Ramos (cell line): ENCODE measurements at regions not wholly inside any gene's neighbourhood (a gene's known extent, or its start where the extent isn't known, plus 50 kb on each side); places are given as distances from the start of the nearest gene placed in this dataset.
"Not testable (repeated sequence)": the region's sequence is repeated elsewhere in the genome, so short reads cannot be mapped to it uniquely, and the experiment has no call there.

Experiments used
- in situ Hi-C: fragments of 300-500 bp; cut with MboI; formaldehyde crosslinking; loops from one replicate; pipeline ENCODE4 v1.14.3; 2022; ENCODE audit warnings: low sequenced_read_pairs; ENCODE audit not compliant: unreplicated experiment

DNA sequence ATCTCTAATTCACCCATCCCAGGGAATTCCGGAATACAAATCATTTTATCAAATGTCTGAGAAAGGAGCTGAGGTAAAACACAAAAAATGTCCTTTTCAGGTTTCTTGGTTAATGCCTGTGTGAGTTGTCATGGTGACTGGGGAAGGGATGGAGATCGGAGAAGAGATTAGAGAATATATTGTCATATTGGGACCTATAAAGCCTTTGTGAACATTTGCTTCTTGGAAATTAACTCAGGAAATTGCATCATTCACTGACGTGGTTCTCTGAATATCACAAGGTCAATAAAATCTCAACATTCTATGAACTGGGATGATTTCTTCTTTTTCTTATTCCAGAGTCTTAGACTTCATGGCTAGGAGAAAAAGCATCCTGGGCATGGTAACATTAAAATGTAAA, 174.8 kb upstream of the GLRA2 start:
- in situ Hi-C loops = no loop called here

DNA sequence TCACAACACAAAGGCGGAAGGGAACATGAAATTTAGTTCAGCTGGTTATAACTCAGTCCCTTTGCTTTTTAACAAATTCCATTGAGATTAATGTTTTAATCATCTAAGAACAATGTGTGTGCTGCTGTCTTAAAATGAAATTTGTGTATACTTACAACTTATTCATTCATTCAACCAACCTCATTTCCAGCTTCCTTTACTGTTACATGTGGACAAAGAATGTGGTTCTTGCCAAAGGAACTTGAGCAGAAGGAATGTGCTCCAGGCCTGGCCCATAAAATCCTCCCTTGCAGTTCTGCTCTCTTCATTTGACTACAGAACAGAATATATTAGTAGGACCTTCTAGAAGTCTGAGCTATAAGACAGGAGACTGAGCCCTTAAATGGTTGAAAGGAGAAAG, 176.8 kb upstream of the GLRA2 start:
- in situ Hi-C loops = no loop called here

DNA sequence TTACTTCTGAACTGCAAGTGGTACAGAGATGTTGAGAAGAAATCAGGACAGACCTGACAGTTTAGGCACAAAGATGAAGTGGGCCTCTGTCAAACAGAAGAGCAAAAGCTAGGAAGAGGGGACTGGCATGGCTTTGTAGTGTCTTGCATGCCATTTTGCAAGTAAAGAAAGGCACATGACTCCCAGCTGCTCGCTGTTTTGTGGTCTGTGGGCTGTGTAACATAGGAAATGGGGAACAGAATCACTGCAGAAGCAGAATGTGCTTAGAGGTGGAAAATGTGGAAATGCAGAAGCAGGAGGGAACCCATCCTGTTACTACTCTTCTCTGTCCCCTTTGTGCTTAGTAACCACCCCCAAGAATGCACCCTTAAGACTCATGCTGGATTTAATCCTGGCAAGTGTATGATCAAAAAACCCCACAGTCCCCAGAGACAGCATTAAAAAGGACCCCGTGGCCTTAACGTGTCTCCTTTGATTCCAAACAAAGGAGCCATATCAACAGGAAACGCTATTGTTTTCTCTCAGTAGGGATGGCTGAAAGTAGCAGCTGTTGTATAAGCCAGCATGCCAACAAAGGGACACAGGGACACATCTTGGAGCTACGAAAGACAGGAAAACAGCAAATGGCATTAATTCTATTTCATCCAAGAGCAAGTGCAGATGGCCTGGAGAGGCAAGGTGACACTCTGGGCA, 177.6 kb upstream of the GLRA2 start:
- in situ Hi-C loops = no loop called here

DNA sequence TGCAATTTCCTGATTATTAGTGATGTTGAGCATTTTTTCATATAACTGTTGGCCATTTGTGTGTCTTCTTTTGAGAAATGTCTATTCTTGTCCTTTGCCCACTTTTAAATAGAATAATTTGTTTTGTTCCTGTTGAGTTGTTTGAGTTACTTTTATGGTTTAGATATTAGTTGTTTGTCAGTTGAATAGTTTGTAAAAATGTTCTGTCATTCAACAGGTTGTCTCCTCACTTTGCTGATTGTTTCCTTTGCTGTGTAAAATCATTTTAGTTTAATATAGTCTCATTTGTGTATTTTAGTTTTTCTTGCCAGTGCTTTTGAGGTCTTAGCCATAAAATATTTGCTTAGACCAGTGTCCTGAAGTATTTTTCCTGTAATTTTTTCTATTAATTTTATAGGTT, 181.8 kb upstream of the GLRA2 start:
- in situ Hi-C loops = no loop called here

DNA sequence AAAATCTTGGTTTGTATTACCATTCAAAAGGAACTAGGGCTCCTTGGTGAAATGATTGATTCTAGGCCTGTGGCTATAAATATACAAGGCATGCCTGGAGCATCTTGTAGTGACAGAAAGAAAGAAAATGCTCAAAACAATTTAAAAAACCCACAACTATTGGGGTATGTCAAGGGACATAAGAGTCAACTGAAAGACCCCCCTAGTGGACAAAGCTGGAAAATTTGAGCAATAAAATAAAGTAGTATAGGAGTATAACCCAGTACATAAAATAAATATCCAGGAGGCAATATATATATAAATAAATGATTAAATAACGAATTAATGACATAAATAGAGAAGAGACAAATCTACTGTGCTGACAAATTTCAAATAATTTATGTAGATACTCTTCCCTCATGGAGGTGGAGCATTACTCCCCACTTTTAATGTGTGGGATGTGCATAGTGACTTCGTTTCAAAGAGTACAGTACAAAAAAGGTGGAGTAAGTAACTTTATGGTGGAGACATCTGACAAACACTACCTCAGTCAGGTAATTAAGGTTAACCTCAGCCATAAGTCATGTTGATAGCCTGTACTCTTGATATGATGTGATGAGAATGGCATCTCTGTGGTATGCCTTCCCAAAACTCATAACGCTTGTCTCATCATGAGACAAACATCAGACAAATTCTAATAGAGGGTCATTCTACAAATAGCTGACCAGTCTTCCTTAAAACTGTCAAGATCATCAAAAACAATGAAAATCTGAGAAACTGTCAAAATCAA, 185.0 kb upstream of the GLRA2 start:
- in situ Hi-C loops = no loop called here

DNA sequence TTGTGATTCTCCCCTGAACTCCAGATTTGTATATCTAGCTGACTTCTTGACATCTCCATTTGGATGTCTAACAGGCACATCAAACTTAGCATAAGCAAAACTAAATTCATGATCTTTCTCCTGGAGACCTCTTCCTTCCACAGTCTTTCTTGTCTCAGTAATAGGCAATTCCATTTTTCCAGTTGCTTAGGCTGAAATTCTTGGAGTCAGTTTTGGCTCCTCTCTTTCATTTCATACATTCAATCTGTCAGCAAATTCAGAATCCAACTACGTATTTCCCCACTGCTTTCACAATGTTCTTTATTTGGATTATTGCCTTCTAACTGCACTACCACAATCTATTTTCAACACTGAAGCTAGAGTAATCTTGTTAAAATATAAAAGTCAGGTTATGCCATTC, 219.9 kb upstream of the GLRA2 start:
- in situ Hi-C loops = no loop called here

DNA sequence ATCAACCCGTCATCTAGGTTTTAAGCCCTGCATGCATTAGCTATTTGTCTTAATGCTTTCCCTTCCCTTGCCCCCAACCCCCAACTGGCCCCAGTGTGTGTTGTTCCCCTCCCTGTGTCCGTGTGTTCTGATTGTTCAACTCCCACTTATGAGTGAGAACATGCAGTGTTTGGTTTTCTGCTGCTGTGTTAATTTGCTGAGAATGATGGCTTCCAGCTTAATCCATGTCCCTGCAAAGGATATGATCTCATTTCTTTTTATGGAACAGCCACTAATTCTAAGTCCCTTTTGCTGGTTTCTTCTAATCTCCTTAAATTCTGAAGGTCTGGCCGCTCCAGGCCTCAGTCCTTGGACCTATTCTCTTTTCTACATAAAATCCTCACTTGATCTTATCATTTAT, 220.4 kb upstream of the GLRA2 start:
- in situ Hi-C loops = not testable (repeated sequence)

DNA sequence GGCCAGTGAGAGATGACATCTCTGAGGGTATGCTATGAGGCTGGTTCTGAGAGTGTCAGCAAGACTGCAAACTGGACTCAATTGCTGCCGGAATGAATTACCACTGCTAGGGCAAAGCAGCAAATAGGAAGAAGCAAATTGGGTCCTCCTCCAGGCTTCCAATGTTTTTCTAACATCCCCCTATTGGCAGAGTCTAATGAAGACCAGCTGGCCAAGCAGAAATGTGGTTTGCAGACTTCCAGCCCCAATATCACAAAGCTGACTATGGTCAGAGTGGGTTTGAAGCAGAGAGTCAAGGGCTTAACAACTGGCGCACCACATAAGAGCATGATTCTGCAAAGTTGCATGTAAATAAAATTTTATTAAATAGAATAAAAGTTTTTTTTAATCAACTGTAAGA, 225.4 kb upstream of the GLRA2 start:
- in situ Hi-C loops = no loop called here

DNA sequence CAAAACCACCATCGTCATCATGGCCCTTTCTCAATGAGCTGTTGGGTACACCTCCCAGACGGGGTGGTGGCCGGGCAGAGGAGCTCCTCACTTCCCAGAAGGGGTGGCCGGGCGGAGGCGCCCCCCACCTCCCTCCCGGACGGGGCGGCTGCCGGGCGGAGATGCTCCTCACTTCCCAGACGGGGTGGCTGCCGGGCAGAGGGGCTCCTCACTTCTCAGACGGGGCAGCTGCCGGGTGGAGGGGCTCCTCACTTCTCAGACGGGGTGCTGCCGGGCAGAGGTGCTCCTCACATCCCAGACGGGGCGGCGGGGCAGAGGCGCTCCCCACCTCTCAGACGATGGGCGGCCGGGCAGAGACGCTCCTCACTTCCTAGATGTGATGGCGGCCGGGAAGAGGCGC, 226.8 kb upstream of the GLRA2 start:
- in situ Hi-C loops = not testable (repeated sequence)

DNA sequence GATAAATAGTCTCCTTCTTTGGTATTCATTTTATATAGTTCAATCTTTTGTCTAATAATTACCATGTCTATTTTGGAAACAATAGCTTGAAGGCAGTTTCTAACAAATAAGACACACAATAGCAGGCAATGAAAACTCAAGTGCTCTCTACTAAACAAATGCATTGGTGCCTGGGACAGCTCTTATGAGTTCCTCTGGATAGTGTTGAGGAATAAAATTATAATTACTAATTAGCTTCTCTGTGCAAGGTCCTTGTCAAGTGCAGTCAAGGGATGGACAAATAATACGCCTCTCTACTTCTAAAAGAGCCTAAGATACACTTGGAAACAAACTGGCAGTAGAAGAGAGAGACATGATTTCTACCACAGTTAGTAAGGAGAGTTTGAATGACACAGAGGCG, 229.0 kb upstream of the GLRA2 start:
- in situ Hi-C loops = no loop called here

DNA sequence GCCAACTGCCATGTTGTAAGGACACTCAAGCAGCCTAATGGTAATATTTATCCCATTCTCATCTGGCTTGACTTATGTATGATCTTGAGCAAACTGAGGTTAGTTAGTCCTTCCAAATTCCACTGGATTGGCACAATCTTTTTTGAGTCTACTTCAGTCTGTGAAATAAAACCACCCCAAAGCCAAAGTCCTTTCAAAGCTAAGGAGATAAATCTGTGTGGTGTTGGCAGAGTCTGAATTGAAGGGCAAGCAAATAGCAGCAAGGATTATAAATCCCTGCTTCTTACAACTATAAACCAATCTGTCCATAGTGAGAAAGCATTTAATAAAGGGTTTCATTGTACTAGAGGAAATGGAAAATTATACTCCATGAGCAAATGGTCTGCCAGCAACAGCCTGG, 233.9 kb upstream of the GLRA2 start:
- in situ Hi-C loops = no loop called here

DNA sequence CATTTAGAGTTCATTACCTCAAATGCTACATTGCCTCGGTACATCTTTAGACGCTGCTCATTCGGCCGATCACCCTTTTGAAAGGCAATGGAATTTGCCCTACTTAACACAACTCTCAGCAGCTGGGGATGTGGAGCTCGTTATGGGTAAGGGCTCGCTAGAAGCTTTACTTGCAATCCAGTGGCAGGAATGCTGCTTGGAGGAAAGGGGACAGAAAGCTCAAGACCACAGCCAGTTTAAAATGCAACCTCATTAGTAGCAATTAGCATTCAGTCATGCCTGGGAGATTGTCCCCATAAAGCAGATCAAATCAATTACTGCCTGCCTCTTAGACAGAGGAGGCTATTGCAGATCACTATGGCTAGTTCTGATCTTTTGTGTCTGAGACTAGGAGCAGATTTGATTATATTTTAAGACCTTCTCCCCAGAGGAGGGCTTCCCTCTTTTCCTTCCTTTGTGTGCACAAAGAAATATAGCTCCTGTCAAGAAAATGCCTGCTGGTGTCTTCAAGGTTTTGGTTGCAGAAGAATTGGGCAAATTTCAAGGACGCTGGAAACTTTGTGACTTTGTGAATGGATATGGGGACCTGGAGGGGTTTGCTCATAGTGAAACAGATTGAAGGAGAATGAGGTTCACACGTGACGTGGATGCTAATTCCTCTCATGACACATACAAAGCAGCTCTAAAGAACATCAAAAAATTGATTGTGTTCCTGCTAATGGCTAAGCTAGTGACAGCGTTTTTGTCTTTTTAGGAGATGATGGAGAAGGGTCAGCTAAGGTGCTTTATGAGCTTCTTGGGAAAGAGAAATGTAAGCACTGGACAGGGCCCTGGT, 237.5 kb upstream of the GLRA2 start:
- in situ Hi-C loops = no loop called here

DNA sequence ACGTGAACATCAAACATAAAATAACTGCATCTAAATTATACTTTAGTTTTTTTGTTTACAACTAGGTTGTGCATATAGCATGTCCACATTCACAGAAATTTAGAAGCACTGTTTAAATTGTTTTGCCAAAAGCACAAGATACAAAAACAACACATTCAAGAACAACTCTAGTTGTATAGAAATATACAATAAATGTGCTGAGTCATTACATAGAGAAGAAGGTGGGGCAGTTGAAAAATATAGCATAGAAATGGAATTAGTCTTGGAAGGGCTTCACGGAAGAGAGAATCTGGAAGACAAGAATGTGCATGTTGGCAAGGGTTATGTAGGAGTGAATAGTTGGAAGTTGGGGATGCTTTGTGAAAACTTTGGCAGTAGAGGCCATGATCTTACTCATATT, 239.0 kb upstream of the GLRA2 start:
- in situ Hi-C loops = no loop called here

DNA sequence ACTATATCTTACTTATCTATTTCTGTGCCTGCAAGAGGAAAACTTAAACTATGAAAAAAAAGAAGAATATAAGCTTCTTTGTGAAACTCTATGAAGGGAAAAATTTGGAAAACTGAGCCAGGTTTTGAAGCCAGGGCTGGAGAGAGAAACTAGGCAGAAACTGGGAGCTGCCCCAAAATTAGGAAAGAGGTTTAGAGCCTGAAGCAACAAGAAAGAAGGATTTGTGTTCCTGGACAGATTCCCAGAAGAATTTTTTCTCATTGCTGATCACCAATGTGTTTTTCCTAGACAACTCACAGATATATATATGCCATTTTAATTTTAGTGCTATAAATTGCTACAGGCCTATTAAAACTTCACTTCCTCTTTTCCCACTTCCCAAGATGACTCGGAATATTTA, 245.0 kb upstream of the GEMIN8 start:
- in situ Hi-C loops = no loop called here

DNA sequence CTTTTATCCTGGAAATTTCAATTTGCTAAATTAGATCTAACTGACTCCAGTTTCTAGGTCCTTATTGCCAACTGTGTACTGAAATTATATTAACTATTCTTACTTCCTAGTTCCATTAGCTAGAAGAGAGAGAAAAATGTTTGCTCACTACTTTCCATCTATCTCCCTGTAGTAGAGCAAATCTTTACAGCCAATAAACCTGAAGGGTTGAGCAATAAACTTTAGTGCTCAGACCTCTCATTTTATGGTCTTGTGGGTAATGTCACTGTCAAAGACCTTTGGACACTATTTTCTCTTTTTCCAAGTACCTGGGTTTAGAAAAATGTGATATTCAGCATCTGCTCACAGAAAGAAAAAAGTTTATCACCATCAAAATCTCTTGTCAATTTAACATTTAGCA, 237.5 kb upstream of the GEMIN8 start:
- in situ Hi-C loops = no loop called here

DNA sequence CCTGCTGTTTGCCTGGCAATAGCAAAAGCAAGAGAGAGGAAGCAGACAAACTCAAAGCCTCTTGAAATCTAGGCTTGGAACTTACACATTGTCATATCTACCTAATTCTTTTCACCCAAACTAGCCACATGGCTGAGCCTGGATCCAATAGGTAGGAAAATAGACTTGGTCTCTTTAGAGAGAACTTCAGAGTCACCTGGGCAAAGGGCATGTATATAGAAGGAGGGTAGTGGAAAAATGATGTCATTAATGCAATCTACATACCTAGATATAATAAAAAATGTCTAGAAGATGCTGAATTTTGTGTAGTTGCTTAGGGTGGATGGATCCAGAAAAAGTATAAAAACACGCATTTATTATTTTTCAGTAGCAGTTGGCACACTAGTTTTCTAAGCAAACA, 237.0 kb upstream of the GEMIN8 start:
- in situ Hi-C loops = no loop called here

DNA sequence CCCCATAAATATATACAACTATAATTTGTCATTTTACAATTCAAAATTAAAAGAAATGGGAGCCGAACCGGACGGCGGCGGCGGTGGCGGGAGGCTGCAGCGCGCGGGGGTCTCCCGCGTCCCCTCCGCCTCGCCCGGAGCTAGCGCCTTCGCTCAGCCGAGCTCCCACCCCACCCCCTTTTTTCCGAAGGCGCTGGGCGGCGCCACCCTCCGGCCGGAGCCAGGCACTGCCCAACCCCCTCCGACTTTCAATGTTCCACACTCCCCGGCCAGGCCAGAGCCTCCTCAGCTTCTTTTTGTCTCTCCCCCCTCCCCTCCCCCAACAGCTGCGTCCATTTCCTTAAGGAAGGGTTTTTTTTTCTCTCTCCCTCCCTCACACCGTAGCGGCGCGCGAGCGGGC, 214.1 kb upstream of the GEMIN8 start:
- in situ Hi-C loops = no loop called here

DNA sequence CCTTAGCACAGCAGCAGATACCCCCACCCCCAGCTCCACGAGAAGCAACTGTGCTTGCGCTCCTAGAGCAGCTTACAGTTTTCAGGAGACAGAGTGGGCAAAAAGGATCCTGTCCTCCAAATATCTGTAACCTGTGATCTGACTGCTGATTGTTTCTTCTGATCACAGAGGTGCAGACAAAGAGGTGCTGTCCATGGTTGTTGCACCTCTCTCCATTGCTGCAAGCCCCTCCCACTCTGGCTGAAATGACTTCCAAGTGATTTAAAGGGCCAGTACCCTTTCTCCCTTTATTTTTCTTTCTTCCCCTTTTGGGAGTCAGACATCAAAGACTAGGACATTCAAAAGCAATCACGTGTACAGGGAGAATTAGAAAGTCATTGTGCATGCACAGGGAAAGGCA, 205.3 kb upstream of the GEMIN8 start:
- in situ Hi-C loops = no loop called here

DNA sequence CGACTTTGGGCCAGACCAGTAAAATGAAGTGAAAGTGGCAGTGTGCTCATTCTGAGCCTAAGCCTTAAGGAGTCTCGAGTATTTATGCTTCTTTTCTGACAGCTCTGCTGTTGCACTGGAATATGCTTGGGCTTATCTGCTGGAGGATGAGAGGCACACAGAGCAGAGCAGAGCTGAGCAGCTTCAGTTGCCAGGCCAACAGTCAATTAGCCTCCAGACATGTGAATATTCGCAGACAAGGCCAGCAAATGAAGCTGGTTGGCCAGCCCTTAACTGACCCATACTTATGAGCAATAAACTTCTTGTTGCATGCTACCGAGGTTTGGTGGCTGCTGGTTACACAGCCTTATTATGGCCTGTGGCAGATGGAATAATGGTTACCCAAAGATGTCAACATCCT, 203.0 kb upstream of the GEMIN8 start:
- in situ Hi-C loops = no loop called here

DNA sequence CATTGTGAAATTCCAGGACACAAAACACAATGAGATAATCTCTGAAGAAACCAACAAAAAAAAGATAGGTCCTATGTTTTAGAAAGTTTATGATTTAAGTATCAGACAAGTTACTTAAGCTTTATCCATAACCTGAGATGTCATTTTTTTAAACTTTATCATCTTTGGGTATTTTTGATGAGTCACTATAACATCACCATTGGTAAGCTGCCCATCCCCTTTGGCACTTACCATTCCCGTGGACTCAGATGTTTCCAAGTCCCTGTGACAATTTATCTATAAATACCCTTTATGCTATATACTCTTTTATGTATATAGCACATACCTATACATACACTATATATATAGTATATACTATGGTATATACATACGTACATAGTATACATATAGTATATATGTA, 198.9 kb upstream of the GEMIN8 start:
- in situ Hi-C loops = no loop called here

DNA sequence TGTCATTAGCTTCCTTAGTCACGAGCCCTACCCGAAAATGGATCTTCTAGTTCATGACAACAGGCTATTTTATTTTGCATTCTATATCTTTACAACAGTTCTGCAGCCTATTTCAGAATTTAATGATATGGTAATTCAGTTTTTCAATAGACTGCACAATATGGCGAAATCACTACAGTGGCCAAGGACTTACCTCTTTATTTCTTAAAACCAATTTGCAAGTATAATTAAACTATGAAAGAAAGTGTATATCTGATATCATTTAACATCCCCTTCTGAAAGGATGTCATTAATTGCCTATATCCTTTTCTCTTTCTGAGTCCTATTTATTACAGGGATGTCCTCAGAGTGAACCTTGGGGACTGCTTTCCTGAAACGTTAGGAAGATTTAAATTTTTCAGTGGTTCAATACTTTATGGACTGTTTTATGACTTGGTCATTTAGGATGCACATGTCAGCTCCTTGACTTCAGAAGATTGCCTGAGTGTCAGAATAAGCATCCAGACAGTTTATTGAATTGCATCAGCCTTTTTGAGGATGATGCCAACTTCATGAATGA, 190.8 kb upstream of the GEMIN8 start:
- in situ Hi-C loops = no loop called here
